Caco-2 (cell line): ENCODE measurements at regions not wholly inside any gene's neighbourhood (a gene's known extent, or its start where the extent isn't known, plus 50 kb on each side); places are given as distances from the start of the nearest gene placed in this dataset.

ENCODE experiments used
- BruUV-seq: library from RNA; stranded (reverse); fragments of 400-500 nt; replicated peaks from 2 replicates; lab custom pipeline; 2021; lab: Mats Ljungman, UMichigan
- CTCF ChIA-PET: fragments of 300-600 bp; sonication (Branson Sonifier 250); formaldehyde crosslinking; loops from one replicate; lab custom pipeline; 2022; ENCODE audit warnings: antibody characterized with exemption; lab: Charles Lee
- POLR2A ChIA-PET: fragments of 300-600 bp; sonication (Branson Sonifier 250); formaldehyde crosslinking; loops from one replicate; lab custom pipeline; 2022; ENCODE audit warnings: antibody characterized with exemption; lab: Charles Lee
- DNase-seq, 2 experiments: peaks; one replicate each; pipeline versions ENCODE4 v3.0.0 to v3.0.0-alpha.2; 2020 to 2022
- H3K27me3 ChIP-seq: replicated peaks from 2 replicates; pipeline ENCODE4 v1.6.0; 2011; ENCODE audit warnings: low read length; ENCODE audit not compliant: control insufficient read depth, insufficient read depth
- H3K36me3 ChIP-seq: 2 replicates; pipeline ENCODE4 v1.5.1; 2011; ENCODE audit warnings: low read length; ENCODE audit not compliant: control insufficient read depth, insufficient read depth
- H3K4me1 ChIP-seq: fragments of 250-450 bp; sonication (Bioruptor Pico); 2 replicates; pipeline ENCODE4 v1.5.1; 2020; ENCODE audit warnings: mild to moderate bottlenecking
- H3K4me3 ChIP-seq: 2 replicates; pipeline ENCODE4 v1.5.1; 2011; ENCODE audit warnings: low read depth, mild to moderate bottlenecking, control low read depth, low read length
- H3K9me3 ChIP-seq: fragments of 250-450 bp; sonication (Bioruptor Pico); 2 replicates; pipeline ENCODE4 v1.5.1; 2020; ENCODE audit warnings: mild to moderate bottlenecking, moderate library complexity
- H3K27ac Mint-ChIP-seq: one replicate; pipeline ENCODE4 v1.8.0; 2022; ENCODE audit warnings: mixed read lengths; ENCODE audit not compliant: unreplicated experiment
- H3K27me3 Mint-ChIP-seq: one replicate; pipeline ENCODE4 v1.8.0; 2022; ENCODE audit warnings: mixed read lengths; ENCODE audit not compliant: insufficient read depth, unreplicated experiment
- H3K36me3 Mint-ChIP-seq: one replicate; pipeline ENCODE4 v1.8.0; 2022; ENCODE audit warnings: mild to moderate bottlenecking, mixed read lengths; ENCODE audit not compliant: insufficient read depth, unreplicated experiment
- H3K4me1 Mint-ChIP-seq: one replicate; pipeline ENCODE4 v1.8.0; 2022; ENCODE audit warnings: low read depth, mixed read lengths; ENCODE audit not compliant: unreplicated experiment
- H3K4me3 Mint-ChIP-seq: one replicate; pipeline ENCODE4 v1.8.0; 2022; ENCODE audit warnings: mild to moderate bottlenecking, moderate library complexity, mixed read lengths; ENCODE audit not compliant: unreplicated experiment
- H3K9me3 Mint-ChIP-seq: one replicate; pipeline ENCODE4 v1.8.0; 2022; ENCODE audit warnings: mixed read lengths; ENCODE audit not compliant: unreplicated experiment
- CTCF ChIP-seq, 2 experiments: fragments of 200-600 bp in 1 of 2; IDR thresholded peaks; 1 replicate in 1 of 2; 2 replicates in 1 of 2; pipeline versions ENCODE4 v1.5.1 to v1.8.0; 2011 to 2022; ENCODE audit warnings: antibody characterized with exemption in 1 of 2, control low read depth in 1 of 2, inconsistent platforms in 1 of 2, low read depth in 1 of 2, low read length in 1 of 2, mild to moderate bottlenecking in 1 of 2, moderate library complexity in 1 of 2; ENCODE audit not compliant: insufficient read depth in 1 of 2, severe bottlenecking in 1 of 2, unreplicated experiment in 1 of 2
- intact Hi-C: fragments of 100-400 bp; cut with micrococcal nuclease; formaldehyde crosslinking; loops from one replicate; pipeline ENCODE4 v1.10.0; 2022; ENCODE audit not compliant: unreplicated experiment

GRCh38 chr6:48630511-48630910, 519.5 kb upstream of the PTCHD4 start:
- POLR2A ChIA-PET = no interaction called here
- Histone ChIP-seq H3K4me3 (no peak overlapping the region), H3K9me3 (no peaks in the 10 kb centered on the region), H3K4me1 (no peaks in the 10 kb centered on the region), H3K27me3 (no peaks in the 10 kb centered on the region), H3K36me3 (no peaks in the 10 kb centered on the region)
- intact Hi-C loops = no loop called here
- Mint-ChIP-seq H3K4me3 (no peak overlapping the region), H3K36me3 (no peaks in the 10 kb centered on the region), H3K4me1 (no peaks in the 10 kb centered on the region), H3K9me3 (no peaks in the 10 kb centered on the region), H3K27me3 (peaks cover 5% of the 10 kb centered on the region), H3K27ac (no peak overlapping the region)
- no peak for DNase-seq
- no peak for TF ChIP-seq CTCF (IDR thresholded peaks at IDR 0.05; ENCODE audit: insufficient read depth in 1 of 2, low read depth in 1 of 2, low read length in 1 of 2, severe bottlenecking in 1 of 2, unreplicated experiment in 1 of 2)
- CTCF ChIA-PET = no interaction called here
- no TSS peak for BruUV-seq

DNA sequence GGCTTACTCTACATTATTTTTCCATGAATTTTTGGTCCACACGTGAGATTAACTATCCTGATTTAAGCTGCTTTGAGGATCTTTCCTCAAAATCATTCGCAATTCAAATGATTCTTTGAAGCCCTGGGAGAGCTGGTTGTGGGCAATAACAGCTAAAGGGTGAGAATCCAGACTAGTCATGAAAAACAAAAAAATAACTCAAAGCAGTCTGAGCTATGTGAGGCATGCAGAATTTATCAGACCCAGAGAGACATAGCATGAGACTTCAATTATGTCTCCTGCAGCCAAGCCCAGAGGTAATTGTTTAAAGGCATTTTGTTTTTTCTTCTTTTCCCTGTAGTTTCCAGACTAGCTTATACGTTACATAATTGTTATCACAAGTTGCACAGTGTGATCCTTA, 517.3 kb upstream of the PTCHD4 start:
- Mint-ChIP-seq H3K4me1 (no peaks in the 10 kb centered on the region), H3K36me3 (no peaks in the 10 kb centered on the region), H3K9me3 (no peaks in the 10 kb centered on the region), H3K27ac (no peak overlapping the region), H3K27me3 (peaks cover 5% of the 10 kb centered on the region), H3K4me3 (no peak overlapping the region)
- DNase-seq = no peak
- ChIA-PET POLR2A (no interaction called here), CTCF (no interaction called here)
- BruUV-seq = no TSS peak
- no peak for TF ChIP-seq CTCF (IDR thresholded peaks at IDR 0.05; ENCODE audit: insufficient read depth in 1 of 2, low read depth in 1 of 2, low read length in 1 of 2, severe bottlenecking in 1 of 2, unreplicated experiment in 1 of 2)
- Histone ChIP-seq H3K4me1 (no peaks in the 10 kb centered on the region), H3K9me3 (no peaks in the 10 kb centered on the region), H3K4me3 (no peak overlapping the region), H3K27me3 (no peaks in the 10 kb centered on the region), H3K36me3 (no peaks in the 10 kb centered on the region)
- intact Hi-C loops = no loop called here

- no peaks in the 10 kb centered on the region for H3K36me3 Mint-ChIP-seq
- no peaks in the 10 kb centered on the region for H3K4me1 Mint-ChIP-seq
- Histone ChIP-seq H3K4me3 (no peak overlapping the region), H3K4me1 (no peaks in the 10 kb centered on the region), H3K9me3 (no peaks in the 10 kb centered on the region), H3K36me3 (no peaks in the 10 kb centered on the region), H3K27me3 (no peaks in the 10 kb centered on the region)
- H3K4me3 Mint-ChIP-seq = no peak overlapping the region
- DNase-seq = no peak
- H3K27me3 Mint-ChIP-seq = peaks cover 4% of the 10 kb centered on the region
- intact Hi-C loops = no loop called here
- no peak overlapping the region for H3K27ac Mint-ChIP-seq
- ChIA-PET POLR2A (no interaction called here), CTCF (no interaction called here)
- no peaks in the 10 kb centered on the region for H3K9me3 Mint-ChIP-seq
- BruUV-seq = no TSS peak
- no peak for TF ChIP-seq CTCF (IDR thresholded peaks at IDR 0.05; ENCODE audit: insufficient read depth in 1 of 2, low read depth in 1 of 2, low read length in 1 of 2, severe bottlenecking in 1 of 2, unreplicated experiment in 1 of 2)
Observed at GRCh38 chr6:48626421-48626820, 515.4 kb upstream of the PTCHD4 start.
